ENCODE measurements at regions not wholly inside any gene's neighbourhood (a gene's known extent, or its start where the extent isn't known, plus 50 kb on each side); places are given as distances from the start of the nearest gene placed in this dataset.

DNA sequence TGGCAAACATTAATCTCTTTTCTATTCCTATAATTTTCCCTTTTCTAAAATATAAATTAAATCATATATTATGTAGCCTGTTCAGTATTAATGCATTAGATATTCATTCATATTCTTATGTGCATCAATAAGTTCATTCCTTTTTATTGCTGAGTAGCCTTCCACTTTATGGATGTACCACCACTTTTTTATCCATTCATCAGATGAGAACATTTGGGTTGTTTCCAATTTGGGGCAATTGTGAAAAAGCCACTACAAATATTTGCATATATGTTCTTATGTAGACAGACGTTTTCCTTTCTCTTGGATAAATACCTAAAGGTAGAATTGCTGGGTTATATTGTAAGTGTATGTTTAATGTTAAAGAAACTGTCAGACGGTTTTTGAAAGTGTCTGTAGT lies 79.4 kb upstream of the MAPK10 start:
- no peak for TF ChIP-seq MYBL2 (CRISPR knock-in tag; IDR thresholded peaks at IDR 0.05)
- TF ChIP-seq, protein P1, sequence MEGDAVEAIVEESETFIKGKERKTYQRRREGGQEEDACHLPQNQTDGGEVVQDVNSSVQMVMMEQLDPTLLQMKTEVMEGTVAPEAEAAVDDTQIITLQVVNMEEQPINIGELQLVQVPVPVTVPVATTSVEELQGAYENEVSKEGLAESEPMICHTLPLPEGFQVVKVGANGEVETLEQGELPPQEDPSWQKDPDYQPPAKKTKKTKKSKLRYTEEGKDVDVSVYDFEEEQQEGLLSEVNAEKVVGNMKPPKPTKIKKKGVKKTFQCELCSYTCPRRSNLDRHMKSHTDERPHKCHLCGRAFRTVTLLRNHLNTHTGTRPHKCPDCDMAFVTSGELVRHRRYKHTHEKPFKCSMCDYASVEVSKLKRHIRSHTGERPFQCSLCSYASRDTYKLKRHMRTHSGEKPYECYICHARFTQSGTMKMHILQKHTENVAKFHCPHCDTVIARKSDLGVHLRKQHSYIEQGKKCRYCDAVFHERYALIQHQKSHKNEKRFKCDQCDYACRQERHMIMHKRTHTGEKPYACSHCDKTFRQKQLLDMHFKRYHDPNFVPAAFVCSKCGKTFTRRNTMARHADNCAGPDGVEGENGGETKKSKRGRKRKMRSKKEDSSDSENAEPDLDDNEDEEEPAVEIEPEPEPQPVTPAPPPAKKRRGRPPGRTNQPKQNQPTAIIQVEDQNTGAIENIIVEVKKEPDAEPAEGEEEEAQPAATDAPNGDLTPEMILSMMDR (IDR thresholded peaks at IDR 0.05), result no peak
- no peak for TF ChIP-seq ZNF121 (CRISPR knock-in tag; IDR thresholded peaks at IDR 0.05)
- no peak for TF ChIP-seq ATF1 (CRISPR knock-in tag; IDR thresholded peaks at IDR 0.05)
- TF ChIP-seq ETV6 (CRISPR knock-in tag; IDR thresholded peaks at IDR 0.05), result no peak
- no peak for TF ChIP-seq NFYB (CRISPR knock-in tag; conservative IDR thresholded peaks at IDR 0.05; ENCODE audit: low read depth)
- TF ChIP-seq FOXJ3 (CRISPR knock-in tag; IDR thresholded peaks at IDR 0.05; ENCODE audit: borderline replicate concordance), result no peak
- no peak for TF ChIP-seq CREB1 (CRISPR knock-in tag; IDR thresholded peaks at IDR 0.05)
- no peak for TF ChIP-seq TEAD4 (CRISPR knock-in tag; IDR thresholded peaks at IDR 0.05)
- TF ChIP-seq HMGXB4 (CRISPR knock-in tag; IDR thresholded peaks at IDR 0.05), result no peak
- no peak for TF ChIP-seq TP53 (CRISPR knock-in tag; IDR thresholded peaks at IDR 0.05)
- TF ChIP-seq JUN (CRISPR knock-in tag; IDR thresholded peaks at IDR 0.05), result no peak
